ENCODE measurements at regions not wholly inside any gene's neighbourhood (a gene's known extent, or its start where the extent isn't known, plus 50 kb on each side); places are given as distances from the start of the nearest gene placed in this dataset.

GRCh38 chr4:36835246-36835645, 409.3 kb upstream of the NWD2 start:
- DNase-seq, result no peak

GRCh38 chr4:36841583-36842326, 402.8 kb upstream of the NWD2 start:
- no peak for DNase-seq

- no peak for DNase-seq
These were observed 400.1 kb upstream of the NWD2 start for GRCh38 chr4:36844448-36844847.

- no peak for DNase-seq
These were observed 391.7 kb upstream of the NWD2 start for GRCh38 chr4:36852856-36853255.

- no peak for DNase-seq
These were observed 390.0 kb upstream of the NWD2 start for GRCh38 chr4:36854554-36854953.

GRCh38 chr4:36863601-36864000, 380.9 kb upstream of the NWD2 start:
- DNase-seq, result no peak

GRCh38 chr4:36870121-36870520, 374.4 kb upstream of the NWD2 start:
- DNase-seq, result no peak

- DNase-seq, result no peak
These were observed 371.9 kb upstream of the NWD2 start for GRCh38 chr4:36872679-36873078.

- no peak for DNase-seq
These were observed 360.4 kb upstream of the NWD2 start for GRCh38 chr4:36884151-36884550.

GRCh38 chr4:36891971-36892370, 352.6 kb upstream of the NWD2 start:
- no peak for DNase-seq

GRCh38 chr4:36900446-36900987, 344.0 kb upstream of the NWD2 start:
- no peak for DNase-seq

- no peak for DNase-seq
These were observed 339.7 kb upstream of the NWD2 start for GRCh38 chr4:36904823-36905222.

- DNase-seq, result no peak
These were observed 330.4 kb upstream of the NWD2 start for GRCh38 chr4:36914106-36914505.

GRCh38 chr4:36915717-36916116, 328.8 kb upstream of the NWD2 start:
- no peak for DNase-seq

GRCh38 chr4:36917413-36917812, 327.1 kb upstream of the NWD2 start:
- no peak for DNase-seq

GRCh38 chr4:36919721-36920120, 324.8 kb upstream of the NWD2 start:
- no peak for DNase-seq

GRCh38 chr4:36921476-36922216, 322.9 kb upstream of the NWD2 start:
- no peak for DNase-seq

GRCh38 chr4:36930562-36931111, 313.9 kb upstream of the NWD2 start:
- no peak for DNase-seq

GRCh38 chr4:36944232-36944631, 300.3 kb upstream of the NWD2 start:
- no peak for DNase-seq

GRCh38 chr4:36961420-36961819, 283.1 kb upstream of the NWD2 start:
- DNase-seq, result no peak

GRCh38 chr4:36966756-36967460, 277.6 kb upstream of the NWD2 start:
- DNase-seq, result no peak

GRCh38 chr4:36979533-36979932, 265.0 kb upstream of the NWD2 start:
- DNase-seq, result no peak
